HG02938 (cell line): ENCODE measurements at regions not wholly inside any gene's neighbourhood (a gene's known extent, or its start where the extent isn't known, plus 50 kb on each side); places are given as distances from the start of the nearest gene placed in this dataset.
"Not testable (repeated sequence)": the region's sequence is repeated elsewhere in the genome, so short reads cannot be mapped to it uniquely, and the experiment has no call there.

Experiments
- ATAC-seq: cut with Tn5 transposase; IDR thresholded peaks from one replicate; pipeline ENCODE4 v1.9.1; 2021; ENCODE audit warnings: mild to moderate bottlenecking, moderate library complexity; ENCODE audit not compliant: unreplicated experiment

DNA sequence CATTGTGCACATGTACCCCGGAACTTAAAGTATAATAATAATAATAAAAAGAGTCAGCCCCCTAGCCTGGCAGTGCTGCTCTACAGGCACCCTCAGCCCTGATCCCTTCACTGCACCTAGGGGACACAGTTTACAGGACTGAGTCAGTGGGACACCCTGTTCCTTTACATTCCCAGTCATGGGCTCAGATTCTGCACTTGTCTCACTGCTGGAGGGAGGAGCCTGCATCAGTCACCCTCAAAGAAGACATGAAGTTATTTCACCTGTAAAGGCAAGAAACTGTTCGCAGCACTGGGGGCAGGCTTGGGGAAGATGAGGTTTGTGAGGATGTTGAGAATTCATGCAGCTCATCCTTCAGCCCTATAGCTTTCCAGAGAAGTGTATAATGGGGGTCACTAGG is 50.7 kb upstream of the VPREB1 start:
- ATAC-seq = no peak

DNA sequence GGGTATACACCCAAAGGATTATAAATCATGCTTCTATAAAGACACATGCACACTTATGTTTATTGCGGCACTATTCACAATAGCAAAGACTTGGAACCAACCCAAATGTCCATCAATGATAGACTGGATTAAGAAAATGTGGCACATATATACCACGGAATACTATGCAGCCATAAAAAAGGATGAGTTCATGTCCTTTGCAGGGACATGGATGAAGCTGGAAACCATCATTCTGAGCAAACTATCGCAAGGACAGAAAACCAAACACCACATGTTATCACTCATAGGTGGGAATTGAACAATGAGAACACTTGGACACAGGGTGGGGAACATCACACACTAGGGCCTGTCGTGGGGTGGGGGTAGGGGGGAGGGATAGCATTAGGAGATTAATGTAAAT is 51.1 kb upstream of the VPREB1 start:
- not testable (repeated sequence) for ATAC-seq

DNA sequence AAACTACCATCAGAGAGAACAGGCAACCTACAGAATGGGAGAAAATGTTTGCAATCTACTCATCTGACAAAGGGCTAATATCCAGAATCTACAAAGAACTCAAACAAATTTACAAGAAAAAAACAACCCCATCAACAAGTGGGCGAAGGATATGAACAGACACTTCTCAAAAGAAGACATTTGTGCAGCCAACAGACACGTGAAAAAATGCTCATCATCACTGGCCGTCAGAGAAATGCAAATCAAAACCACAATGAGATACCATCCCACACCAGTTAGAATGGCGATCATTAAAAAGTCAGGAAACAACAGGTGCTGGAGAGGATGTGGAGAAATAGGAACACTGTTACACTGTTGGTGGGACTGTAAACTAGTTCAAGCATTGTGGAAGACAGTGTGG is 51.6 kb upstream of the VPREB1 start:
- ATAC-seq = not testable (repeated sequence)

DNA sequence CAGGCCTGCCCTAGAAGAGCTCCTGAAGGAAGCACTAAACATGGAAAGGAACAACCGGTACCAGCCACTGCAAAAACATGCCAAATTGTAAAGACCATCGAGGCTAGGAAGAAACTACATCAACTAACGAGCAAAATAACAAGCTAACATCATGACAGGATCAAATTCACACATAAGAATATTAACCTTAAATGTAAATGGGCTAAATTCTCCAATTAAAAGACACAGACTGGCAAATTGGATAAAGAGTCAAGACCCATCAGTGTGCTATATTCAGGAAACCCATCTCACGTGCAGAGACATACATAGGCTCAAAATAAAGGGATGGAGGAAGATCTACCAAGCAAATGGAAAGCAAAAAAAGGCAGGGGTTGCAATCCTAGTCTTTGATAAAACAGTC is 54.8 kb upstream of the VPREB1 start:
- not testable (repeated sequence) for ATAC-seq

DNA sequence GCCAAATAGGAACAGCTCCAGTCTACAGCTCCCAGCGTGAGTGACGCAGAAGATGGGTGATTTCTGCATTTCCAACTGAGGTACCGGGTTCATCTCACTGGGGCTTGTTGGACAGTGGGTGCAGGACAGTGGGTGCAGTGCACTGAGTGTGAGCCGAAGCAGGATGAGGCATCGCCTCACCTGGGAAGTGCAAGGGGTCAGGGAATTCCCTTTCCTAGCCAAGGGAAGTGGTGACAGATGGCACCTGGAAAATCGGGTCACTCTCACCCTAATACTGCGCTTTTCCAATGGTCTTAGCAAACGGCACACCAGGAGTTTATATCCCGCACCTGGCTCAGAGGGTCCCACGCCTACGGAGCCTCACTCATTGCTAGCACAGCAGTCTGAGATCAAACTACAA is 56.7 kb upstream of the VPREB1 start:
- ATAC-seq = not testable (repeated sequence)

DNA sequence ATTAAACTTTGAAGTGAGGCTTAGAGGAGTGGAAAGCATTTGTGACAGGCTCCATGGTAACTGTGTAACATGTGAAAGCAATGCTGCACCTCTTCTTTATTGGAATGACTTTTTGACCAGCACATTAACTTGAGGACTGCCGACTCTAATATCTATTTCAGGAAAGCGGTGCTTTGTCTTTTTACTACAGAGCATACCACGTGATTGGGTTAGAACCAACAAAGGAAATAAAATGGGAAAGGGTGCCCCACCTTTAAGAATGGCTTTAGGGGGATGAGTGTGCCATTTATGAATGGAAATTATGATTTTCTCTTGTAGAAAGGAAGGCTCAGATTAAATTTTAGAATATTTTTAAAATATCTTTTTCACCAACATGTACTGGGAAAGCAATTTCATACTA is 57.3 kb upstream of the VPREB1 start:
- ATAC-seq = no peak

DNA sequence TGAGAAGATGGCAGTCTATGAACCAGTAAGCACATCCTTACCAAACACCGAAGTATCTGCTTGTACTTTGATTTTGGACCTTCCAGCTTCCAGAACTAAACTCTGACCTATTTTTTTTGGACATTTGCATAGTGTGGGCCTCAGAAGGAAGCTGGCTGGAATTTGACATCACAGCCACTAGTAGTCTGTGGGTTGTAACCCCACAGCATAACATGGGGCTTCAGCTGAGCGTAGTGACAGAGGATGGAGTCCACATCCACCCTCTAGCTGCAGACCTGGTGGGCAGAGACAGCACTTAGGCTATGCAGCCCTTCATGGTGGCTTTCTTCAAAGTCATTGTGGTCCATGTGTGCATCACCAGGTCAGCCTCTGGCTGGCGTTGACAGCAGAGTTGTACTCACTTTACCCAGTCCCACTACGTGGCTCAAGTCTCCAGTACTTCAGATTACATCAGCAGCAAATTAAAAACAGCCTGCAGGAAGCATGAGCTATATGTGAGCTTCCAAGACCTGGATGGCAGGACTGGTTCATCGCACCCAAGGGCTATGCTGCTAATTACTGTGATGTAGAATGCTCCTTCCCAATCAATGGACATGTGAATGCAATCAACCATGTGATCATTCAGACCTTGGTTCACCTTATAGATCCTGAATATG is 58.6 kb upstream of the VPREB1 start:
- ATAC-seq = no peak

DNA sequence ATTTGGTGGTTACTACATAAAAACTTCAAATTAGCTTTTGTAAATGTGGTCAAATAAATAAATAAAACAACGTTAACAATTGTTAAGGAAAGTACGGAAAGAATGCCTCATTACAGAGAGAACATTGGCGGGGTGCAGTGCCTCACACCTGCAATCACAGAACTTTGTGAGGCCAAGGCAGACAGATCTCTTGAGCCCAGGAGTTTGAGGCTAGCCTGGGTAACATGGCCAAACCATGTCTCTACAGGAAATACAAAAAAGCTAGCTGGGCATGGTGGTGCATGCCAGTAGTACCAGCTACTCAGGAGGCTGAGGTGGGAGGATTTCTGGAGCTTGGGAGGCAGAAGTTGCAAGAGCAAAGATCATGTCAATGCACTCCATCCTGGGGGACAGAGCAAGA is 59.4 kb upstream of the VPREB1 start:
- no peak for ATAC-seq

DNA sequence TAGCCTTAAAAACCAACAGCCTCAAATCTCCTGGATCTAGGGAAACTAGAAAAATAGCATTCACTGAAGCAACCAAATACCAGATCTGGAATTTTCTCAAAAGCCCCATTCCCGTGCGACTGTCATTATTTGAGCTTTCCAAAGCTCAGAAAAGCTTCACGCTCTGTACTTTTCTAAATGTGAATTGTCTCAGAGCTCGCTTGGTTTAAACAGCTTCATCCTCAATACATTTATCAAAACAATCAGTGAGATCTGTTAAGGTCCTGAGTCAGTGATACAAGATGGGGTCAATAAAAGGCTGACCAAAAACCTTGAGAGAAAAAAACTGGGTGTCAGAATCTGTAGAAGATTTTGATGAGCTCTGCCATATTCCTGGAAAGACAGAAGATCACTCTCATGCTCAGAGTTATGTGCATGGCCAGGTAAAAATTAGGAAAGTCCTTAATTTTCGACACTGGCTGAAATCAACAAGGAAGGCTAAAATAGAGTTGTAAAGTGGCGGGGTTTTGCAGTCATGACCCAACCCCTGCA is 60.2 kb upstream of the VPREB1 start:
- ATAC-seq = no peak

DNA sequence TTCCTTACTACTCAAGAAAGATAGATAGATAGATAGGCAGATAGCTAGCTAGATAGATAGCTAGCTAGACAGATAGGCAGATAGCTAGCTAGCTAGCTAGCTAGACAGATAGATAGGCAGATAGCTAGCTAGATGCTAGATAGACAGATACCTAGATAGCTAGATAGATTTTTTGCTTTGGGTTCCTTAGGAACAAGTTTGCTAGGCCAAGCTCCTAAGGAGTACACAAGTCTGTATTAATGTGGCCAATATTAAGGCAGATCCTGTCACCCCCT is 61.7 kb upstream of the VPREB1 start:
- ATAC-seq = no peak

DNA sequence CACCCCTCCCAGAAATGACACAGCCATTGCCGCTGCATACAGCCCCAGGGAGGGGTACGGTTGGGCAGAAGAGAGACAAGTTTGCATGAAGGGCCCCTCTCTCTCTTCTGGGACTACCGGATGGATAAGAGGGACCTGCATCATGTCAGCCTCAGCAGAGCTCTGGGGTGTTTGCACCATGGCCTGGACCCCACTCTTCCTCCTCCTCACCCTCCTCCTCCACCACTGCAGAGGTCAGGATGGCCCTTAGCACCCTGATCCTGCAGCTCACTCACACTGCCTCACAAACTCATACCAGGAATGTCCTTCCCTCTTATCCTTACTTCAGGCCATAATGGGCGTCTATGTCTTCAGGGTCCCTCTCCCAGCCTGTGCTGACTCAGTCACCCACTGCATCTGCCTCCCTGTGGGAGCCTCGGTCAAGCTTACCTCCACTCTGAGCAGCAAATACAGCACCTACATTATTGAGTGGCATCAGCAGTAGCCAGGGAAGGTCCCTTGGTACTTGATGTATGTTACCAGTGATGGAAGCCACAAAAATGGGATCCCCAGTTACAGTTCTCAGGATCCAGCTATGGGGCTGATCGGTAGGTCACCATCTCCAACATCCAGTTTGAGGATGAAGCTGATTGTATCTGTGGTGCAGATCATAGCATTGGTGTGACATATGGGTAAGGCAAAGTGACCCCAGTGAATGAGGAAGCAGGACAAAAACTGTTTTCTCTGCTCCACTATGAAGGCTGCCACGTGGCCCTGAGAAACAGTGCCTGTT is 62.2 kb upstream of the VPREB1 start:
- no peak for ATAC-seq

DNA sequence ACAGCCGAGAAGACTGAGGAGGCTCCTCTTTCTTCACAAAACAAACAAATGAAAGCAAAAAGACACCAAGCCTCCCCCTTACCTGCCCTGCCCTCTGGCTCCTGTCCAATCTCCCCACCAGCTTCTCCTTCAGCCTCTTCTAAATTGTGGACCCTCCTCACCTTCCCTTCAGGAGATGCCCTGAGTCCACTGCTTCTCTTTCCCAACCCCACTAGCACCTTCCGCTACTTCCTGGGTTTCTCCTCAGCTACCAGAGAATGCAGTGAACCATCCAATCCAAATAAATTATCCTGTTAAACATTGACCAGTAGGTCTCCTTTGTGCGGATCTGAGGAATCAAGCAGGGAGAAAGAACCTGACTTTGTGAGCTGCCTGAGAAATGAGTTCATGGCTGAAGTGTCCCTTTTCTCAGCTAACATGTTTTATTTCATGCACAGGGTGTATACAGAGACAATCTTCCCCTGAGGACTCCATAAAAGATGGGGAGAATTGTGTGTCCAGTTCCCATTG is 63.2 kb upstream of the VPREB1 start:
- no peak for ATAC-seq

DNA sequence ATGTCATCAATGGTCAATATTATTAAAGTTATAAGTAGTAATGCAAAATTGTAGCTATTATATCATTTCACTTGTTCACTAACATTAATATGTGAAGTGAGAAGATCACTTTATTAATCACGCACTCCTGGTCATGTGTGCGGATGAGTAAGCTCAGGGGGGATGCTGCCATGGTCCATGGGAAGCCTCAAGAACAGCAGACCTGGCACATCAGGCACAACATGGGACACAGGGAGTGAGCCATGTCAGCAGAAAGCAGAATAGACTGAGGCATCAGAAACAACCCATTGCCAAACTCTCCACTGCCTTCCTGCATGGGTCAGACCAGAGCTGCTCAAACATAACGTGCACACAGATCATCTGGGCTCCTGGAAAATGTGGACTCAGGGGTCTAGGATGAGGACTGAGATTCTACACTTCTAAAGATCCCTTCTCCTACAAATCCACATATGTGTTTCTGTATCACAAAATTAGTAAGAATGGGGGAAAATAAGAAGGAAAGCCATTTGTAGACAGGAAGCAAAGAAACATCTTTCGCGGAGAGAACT is 63.8 kb upstream of the VPREB1 start:
- ATAC-seq = no peak

DNA sequence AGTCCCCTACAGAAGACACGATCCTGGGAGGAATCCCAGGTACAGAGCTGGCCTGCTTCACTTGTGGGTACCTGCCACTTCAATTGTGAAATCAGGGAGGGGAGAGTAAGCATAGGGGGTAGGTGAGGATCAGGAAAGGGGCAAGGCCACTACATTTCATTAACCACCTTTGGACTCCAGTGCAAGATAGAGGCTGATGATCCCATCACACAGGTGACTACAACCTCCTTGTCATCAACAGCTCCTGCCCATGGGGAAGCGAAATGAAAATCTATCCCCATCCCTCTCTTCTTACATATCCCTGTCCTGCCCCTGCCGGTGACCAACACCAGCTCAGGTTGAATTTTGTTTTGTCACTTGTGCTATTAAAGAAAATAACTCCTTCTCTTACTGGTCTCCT is 64.7 kb upstream of the VPREB1 start:
- ATAC-seq = no peak

DNA sequence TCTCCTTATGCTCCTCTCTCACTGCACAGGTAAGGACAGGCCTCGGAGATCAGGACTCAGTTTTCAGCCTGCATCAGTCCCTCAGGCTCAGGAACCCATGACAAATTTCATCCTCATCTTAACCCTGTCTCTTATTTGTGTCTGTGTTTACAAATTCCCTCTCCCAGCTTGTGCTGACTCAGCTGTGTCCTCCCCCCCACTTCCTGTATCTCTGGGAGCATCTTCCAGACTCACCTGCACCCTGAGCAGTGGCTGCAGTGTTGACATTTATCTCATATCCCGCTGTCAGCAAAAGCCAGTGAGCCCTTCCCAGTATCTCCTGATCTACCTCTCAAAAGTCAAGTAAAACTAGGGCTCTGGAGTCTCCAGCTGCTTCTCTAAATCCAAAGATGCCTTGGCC is 65.6 kb upstream of the VPREB1 start:
- no peak for ATAC-seq

DNA sequence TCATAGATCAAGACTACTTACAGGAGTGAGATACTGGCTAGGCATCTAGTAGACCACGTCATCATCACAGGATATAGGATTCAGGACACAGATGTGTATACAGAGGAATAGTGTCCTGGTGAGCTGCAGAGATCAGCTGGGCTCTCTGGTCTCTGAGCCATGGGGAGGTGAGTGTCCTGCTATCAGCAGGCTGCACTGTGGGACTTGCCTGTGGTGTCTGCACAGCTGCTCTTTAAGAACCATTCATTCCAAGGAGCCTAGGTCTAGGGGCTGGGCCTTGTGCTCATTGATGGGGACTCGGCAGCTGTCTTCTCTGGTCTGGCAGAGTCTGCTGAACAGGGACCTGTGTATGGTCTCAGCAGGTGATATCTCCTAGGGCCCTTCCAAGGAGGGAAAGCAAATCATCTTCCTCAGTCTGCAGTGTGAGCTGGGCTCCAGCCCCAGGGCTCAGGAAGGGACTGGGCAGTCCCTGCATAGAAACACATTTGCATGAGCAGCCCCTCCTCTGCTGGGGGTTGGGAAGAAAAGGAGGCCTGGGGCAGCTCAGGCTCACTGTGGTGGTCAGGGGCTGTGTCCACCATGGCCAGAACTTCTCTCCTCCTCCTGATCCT is 66.1 kb upstream of the VPREB1 start:
- no peak for ATAC-seq

DNA sequence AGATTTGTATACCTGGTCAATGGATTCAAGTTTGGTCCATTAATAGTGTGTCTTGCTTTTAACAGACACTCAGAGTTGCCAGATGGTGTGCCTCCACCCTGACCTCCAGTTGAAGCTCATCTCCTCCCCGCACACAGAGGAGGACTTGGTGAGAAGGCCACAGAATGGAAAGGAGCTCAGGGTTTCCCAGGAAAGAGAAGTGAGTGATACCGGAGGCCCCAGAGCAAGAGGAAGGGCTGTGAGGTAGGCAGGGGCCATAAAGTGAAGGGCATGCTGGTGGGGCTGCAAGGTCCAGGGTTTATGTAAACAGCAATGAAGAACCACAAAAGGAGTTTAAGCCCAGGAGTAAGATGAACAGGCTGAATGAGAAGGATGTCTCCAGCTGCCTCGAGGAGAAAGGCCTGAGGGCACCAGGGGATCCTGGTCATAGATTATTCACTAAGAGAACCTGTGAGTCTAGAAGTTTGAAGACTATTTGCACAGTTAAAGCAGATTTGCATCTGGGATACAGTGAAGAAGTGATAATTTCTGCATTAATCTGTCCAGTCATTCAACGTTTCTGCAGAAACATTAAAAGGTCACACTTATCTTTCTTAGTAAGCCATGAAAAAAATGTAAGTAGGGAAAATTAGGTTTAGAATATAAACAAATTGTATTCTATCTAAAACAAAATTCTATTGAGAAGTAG is 67.5 kb upstream of the VPREB1 start:
- no peak for ATAC-seq

DNA sequence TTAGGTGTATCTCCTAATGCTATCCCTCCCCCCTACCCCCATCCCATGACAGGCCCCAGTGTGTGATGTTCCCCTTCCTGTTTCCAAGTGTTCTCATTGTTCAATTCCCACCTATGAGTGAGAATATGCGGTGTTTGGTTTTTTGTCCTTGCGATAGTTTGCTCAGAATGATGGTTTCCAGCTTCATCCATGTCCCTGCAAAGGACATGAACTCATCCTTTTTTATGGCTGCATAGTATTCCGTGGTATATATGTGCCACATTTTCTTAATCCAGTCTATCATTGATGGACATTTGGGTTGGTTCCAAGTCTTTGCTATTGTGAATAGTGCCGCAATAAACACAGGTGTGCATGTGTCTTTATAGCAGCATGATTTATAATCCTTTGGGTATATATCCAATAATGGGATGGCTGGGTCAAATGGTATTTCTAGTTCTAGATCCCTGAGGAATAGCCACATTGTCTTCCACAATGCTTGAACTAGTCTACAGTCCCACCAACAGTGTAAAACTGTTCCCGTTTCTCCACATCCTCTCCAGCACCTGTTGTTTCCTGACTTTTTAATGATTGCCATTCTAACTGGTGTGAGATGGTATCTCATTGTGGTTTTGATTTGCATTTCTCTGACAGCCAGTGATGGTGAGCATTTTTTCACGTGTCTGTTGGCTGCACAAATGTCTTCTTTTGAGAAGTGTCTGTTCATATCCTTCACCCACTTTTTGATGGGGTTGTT is 71.5 kb upstream of the VPREB1 start:
- not testable (repeated sequence) for ATAC-seq

DNA sequence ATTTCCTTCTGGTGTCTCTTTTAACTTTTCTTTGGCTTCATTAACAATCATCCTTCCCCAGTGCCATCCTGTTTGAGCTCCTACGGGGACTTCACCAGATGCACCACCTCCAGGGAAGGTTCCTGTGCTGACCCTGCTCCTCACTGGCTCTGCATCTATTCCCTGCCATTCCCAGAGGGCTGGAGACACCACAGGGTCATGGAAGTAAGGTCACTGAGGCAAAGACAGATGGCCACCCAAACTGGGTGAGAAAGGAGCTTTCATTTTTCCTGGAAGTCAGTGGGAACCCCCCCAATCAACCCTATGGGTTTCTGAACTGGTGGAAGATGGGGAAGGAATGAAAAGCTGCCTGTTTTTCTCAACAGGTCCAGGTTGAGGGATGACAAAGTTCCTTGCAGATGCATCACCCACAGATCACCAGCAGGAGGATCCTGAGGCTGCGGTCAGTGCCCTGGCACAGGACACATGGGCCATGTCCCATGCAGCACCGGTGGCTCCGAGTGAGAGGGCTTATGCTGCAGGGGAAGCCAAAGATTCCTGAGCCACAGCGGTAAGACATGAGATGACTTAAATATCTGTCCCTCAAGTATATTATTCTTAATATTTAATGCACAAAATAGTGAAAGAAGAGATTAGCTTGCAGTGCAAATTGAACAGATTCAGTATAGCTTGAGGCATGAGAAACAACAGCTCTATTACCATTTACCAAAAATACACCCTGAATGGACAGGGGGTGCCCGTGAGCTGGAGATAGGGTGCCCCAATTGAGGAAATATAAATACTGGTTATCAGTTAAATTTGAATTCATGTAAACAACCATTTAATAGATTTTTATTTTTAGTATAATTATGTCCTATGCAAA is 73.0 kb upstream of the VPREB1 start:
- no peak for ATAC-seq

DNA sequence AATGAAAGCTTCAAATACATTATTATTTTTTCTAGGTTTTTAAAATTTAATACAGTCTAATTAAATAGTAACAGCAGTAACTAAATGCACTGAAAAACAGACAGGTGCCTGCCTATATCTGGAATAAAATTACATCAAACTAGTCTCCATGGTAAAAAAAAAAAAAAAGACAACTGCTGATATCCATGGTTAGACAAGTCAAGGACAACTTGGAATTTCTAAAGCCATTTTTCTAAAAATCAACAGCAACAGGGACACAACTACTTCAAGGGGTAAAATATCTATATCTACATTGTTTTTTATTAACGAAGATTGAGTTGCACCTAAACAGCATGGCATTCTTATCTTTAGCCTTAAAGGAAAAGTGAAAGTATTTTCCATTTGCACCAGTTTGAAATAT is 74.7 kb upstream of the VPREB1 start:
- no peak for ATAC-seq
